Activated B cell treated with CpG ODN at 0.5 μM for 24 hours (primary cell): ENCODE measurements at regions not wholly inside any gene's neighbourhood (a gene's known extent, or its start where the extent isn't known, plus 50 kb on each side); places are given as distances from the start of the nearest gene placed in this dataset.

Experiments used
- ATAC-seq: fragments of 200-7000 bp; cut with Tn5 transposase; one replicate; pipeline ENCODE4 v1.10.0; 2021; ENCODE audit warnings: low read depth, mild to moderate bottlenecking, moderate library complexity
- CTCF ChIA-PET: fragments of 350-600 bp; sonication (Branson Sonifier 250); formaldehyde crosslinking; loops from one replicate; lab custom pipeline; 2021; ENCODE audit warnings: antibody characterized with exemption; lab: Charles Lee
- POLR2A ChIA-PET: fragments of 350-600 bp; sonication (Branson Sonifier 250); formaldehyde crosslinking; loops from one replicate; lab custom pipeline; 2021; ENCODE audit warnings: antibody characterized with exemption; lab: Charles Lee
- DNase-seq: peaks from one replicate; pipeline ENCODE4 v3.0.0; 2022
- H3K27ac Mint-ChIP-seq: one replicate; pipeline ENCODE4 v1.8.0; 2020; ENCODE audit warnings: mixed read lengths
- H3K27me3 Mint-ChIP-seq: one replicate; pipeline ENCODE4 v1.8.0; 2021; ENCODE audit warnings: mixed read lengths
- H3K36me3 Mint-ChIP-seq: one replicate; pipeline ENCODE4 v1.8.0; 2021; ENCODE audit warnings: low read depth, mixed read lengths
- H3K4me1 Mint-ChIP-seq: one replicate; pipeline ENCODE4 v1.8.0; 2021; ENCODE audit warnings: mixed read lengths
- H3K4me3 Mint-ChIP-seq: one replicate; pipeline ENCODE4 v1.8.0; 2020; ENCODE audit warnings: mild to moderate bottlenecking, mixed read lengths
- H3K9me3 Mint-ChIP-seq: one replicate; pipeline ENCODE4 v1.8.0; 2020; ENCODE audit warnings: mixed read lengths
- CTCF ChIP-seq: fragments of 200-600 bp; IDR thresholded peaks from one replicate; pipeline ENCODE4 v1.8.0; 2022; ENCODE audit warnings: antibody characterized with exemption, mild to moderate bottlenecking
- intact Hi-C: fragments of 100-400 bp; cut with micrococcal nuclease; formaldehyde crosslinking; loops from one replicate; pipeline ENCODE4 v1.15.1; 2024

GRCh38 chr7:54864663-54865062 is 105.7 kb upstream of the SEC61G start:
- no peak for TF ChIP-seq CTCF
- ATAC-seq (no peak), DNase-seq (no peak)
- Mint-ChIP-seq H3K36me3 (no peaks in the 10 kb centered on the region), H3K4me1 (no peaks in the 10 kb centered on the region), H3K9me3 (no peaks in the 10 kb centered on the region), H3K27ac (no peak overlapping the region), H3K27me3 (peaks cover 4% of the 10 kb centered on the region), H3K4me3 (no peak overlapping the region)
- CTCF ChIA-PET, result no interaction called here
- intact Hi-C loops, result no loop called here
- POLR2A ChIA-PET, result no interaction called here

GRCh38 chr7:54869523-54869922 is 110.5 kb upstream of the SEC61G start:
- peaks cover 2% of the 10 kb centered on the region for H3K27me3 Mint-ChIP-seq
- H3K4me3 Mint-ChIP-seq, result no peak overlapping the region
- H3K27ac Mint-ChIP-seq, result no peak overlapping the region
- POLR2A ChIA-PET, result no interaction called here
- TF ChIP-seq CTCF, result no peak
- H3K4me1 Mint-ChIP-seq, result no peaks in the 10 kb centered on the region
- DNase-seq, result no peak
- no peaks in the 10 kb centered on the region for H3K36me3 Mint-ChIP-seq
- ATAC-seq, result no peak
- H3K9me3 Mint-ChIP-seq, result no peaks in the 10 kb centered on the region
- intact Hi-C loops, result no loop called here
- CTCF ChIA-PET, result no interaction called here

- Mint-ChIP-seq H3K9me3 (no peaks in the 10 kb centered on the region), H3K27me3 (peaks cover 3% of the 10 kb centered on the region), H3K36me3 (no peaks in the 10 kb centered on the region), H3K4me3 (no peak overlapping the region), H3K27ac (no peak overlapping the region), H3K4me1 (no peaks in the 10 kb centered on the region)
- intact Hi-C loops, result loop anchor here (10.0 kb wide), 1 partner anchor 380 kb away; no protein-coding TSS in a partner anchor
- DNase-seq (no peak), ATAC-seq (no peak)
- TF ChIP-seq CTCF, result no peak
- CTCF ChIA-PET, result no interaction called here
- POLR2A ChIA-PET, result no interaction called here
Measured at GRCh38 chr7:54874804-54875203, 115.8 kb upstream of the SEC61G start.

GRCh38 chr7:54877683-54878082 is 118.7 kb upstream of the SEC61G start:
- ChIA-PET CTCF (no interaction called here), POLR2A (no interaction called here)
- no peak for ATAC-seq
- Mint-ChIP-seq H3K36me3 (no peaks in the 10 kb centered on the region), H3K27ac (no peak overlapping the region), H3K4me1 (no peaks in the 10 kb centered on the region), H3K9me3 (no peaks in the 10 kb centered on the region), H3K27me3 (peaks cover 3% of the 10 kb centered on the region), H3K4me3 (no peak overlapping the region)
- intact Hi-C loops, result loop anchor here (10.0 kb wide), 1 partner anchor 377 kb away; no protein-coding TSS in a partner anchor
- no peak for TF ChIP-seq CTCF
- DNase-seq, result no peak

- DNase-seq (no peak), ATAC-seq (no peak)
- no peak for TF ChIP-seq CTCF
- POLR2A ChIA-PET, result no interaction called here
- CTCF ChIA-PET, result no interaction called here
- Mint-ChIP-seq H3K36me3 (no peaks in the 10 kb centered on the region), H3K4me3 (no peak overlapping the region), H3K27me3 (peaks cover 3% of the 10 kb centered on the region), H3K9me3 (no peaks in the 10 kb centered on the region), H3K27ac (no peak overlapping the region), H3K4me1 (no peaks in the 10 kb centered on the region)
- intact Hi-C loops, result loop anchor here (10.0 kb wide), 1 partner anchor 376 kb away; no protein-coding TSS in a partner anchor
Measured at GRCh38 chr7:54878339-54878738, 119.3 kb upstream of the SEC61G start.
